WTC11 (cell line): ENCODE measurements at regions not wholly inside any gene's neighbourhood (a gene's known extent, or its start where the extent isn't known, plus 50 kb on each side); places are given as distances from the start of the nearest gene placed in this dataset.

Source experiments
- ATAC-seq: fragments of 200-7000 bp; cut with Tn5 transposase; 2 replicates; pipeline ENCODE4 v1.10.0; 2021; ENCODE audit warnings: mild to moderate bottlenecking, moderate library complexity
- CTCF ChIA-PET: fragments of 300-600 bp; sonication (Branson Sonifier 250); formaldehyde crosslinking; loops from one replicate; lab custom pipeline; 2021; ENCODE audit warnings: antibody characterized with exemption; lab: Charles Lee
- POLR2A ChIA-PET: fragments of 350-600 bp; sonication (Branson Sonifier 250); formaldehyde crosslinking; loops from one replicate; lab custom pipeline; 2021; ENCODE audit warnings: antibody characterized with exemption; lab: Charles Lee
- DNase-seq: peaks from one replicate; pipeline ENCODE4 v3.0.0; 2021; ENCODE audit warnings: low spot score
- H3K27ac Mint-ChIP-seq: 2 replicates; pipeline ENCODE4 v1.8.0; 2021; ENCODE audit warnings: mixed read lengths
- H3K27me3 Mint-ChIP-seq: 2 replicates; pipeline ENCODE4 v1.8.0; 2021; ENCODE audit warnings: low read depth, mild to moderate bottlenecking, moderate library complexity, mixed read lengths
- H3K36me3 Mint-ChIP-seq: 2 replicates; pipeline ENCODE4 v1.8.0; 2021; ENCODE audit warnings: mixed read lengths
- H3K4me1 Mint-ChIP-seq: 2 replicates; pipeline ENCODE4 v1.8.0; 2022; ENCODE audit warnings: mixed read lengths
- H3K4me3 Mint-ChIP-seq: 2 replicates; pipeline ENCODE4 v1.8.0; 2021; ENCODE audit warnings: mild to moderate bottlenecking, moderate library complexity, mixed read lengths
- H3K9me3 Mint-ChIP-seq: 2 replicates; pipeline ENCODE4 v1.8.0; 2021; ENCODE audit warnings: mixed read lengths
- ATF1 ChIP-seq: sonication (generic); formaldehyde crosslinking; IDR thresholded peaks from 2 replicates; pipeline ENCODE4 v1.8.1; 2023; ENCODE audit warnings: mild to moderate bottlenecking, moderate library complexity, missing genetic modification reagents
- ATF2 ChIP-seq: sonication (generic); formaldehyde crosslinking; IDR thresholded peaks from 2 replicates; pipeline ENCODE4 v1.8.1; 2022; ENCODE audit warnings: low read depth, missing genetic modification reagents, borderline replicate concordance
- CREM ChIP-seq: sonication (generic); formaldehyde crosslinking; IDR thresholded peaks from 2 replicates; pipeline ENCODE4 v1.8.1; 2022; ENCODE audit warnings: mild to moderate bottlenecking, missing genetic modification reagents, moderate library complexity
- CTCF ChIP-seq: fragments of 200-600 bp; IDR thresholded peaks from 2 replicates; pipeline ENCODE4 v1.8.0; 2022; ENCODE audit warnings: antibody characterized with exemption
- HMGA2 ChIP-seq: fragments of 250-450 bp; sonication (Bioruptor Pico); IDR thresholded peaks from 2 replicates; pipeline ENCODE4 v1.4.0; 2021; ENCODE audit warnings: mild to moderate bottlenecking, moderate library complexity
- NR2C2 ChIP-seq: sonication (generic); formaldehyde crosslinking; IDR thresholded peaks from 2 replicates; pipeline ENCODE4 v1.8.0; 2022; ENCODE audit warnings: mild to moderate bottlenecking, missing genetic modification reagents
- TCF7 ChIP-seq: sonication (generic); formaldehyde crosslinking; IDR thresholded peaks from 2 replicates; pipeline ENCODE4 v1.8.0; 2022; ENCODE audit warnings: mild to moderate bottlenecking, low read depth, missing genetic modification reagents, moderate library complexity
- TF ChIP-seq, protein P1 (sequence below): sonication (generic); formaldehyde crosslinking; IDR thresholded peaks from 2 replicates; pipeline ENCODE4 v1.8.1; 2022; ENCODE audit warnings: mild to moderate bottlenecking, moderate library complexity, missing genetic modification reagents
- TF ChIP-seq, protein P2 (sequence below): sonication (generic); formaldehyde crosslinking; IDR thresholded peaks from 2 replicates; pipeline ENCODE4 v1.8.1; 2022; ENCODE audit warnings: mild to moderate bottlenecking, missing genetic modification reagents, moderate library complexity, borderline replicate concordance
- TF ChIP-seq, protein P3 (sequence below): sonication (generic); formaldehyde crosslinking; IDR thresholded peaks from 2 replicates; pipeline ENCODE4 v1.8.1; 2023; ENCODE audit warnings: mild to moderate bottlenecking, missing genetic modification reagents
- TF ChIP-seq, protein P4 (sequence below): sonication (generic); formaldehyde crosslinking; IDR thresholded peaks from 2 replicates; pipeline ENCODE4 v1.8.0; 2023; ENCODE audit warnings: missing genetic modification reagents
- TF ChIP-seq, protein P5 (sequence below): sonication (generic); formaldehyde crosslinking; conservative IDR thresholded peaks from 2 replicates; pipeline ENCODE4 v1.8.1; 2023; ENCODE audit warnings: mild to moderate bottlenecking, low read depth, missing genetic modification reagents, moderate library complexity
- TF ChIP-seq, protein P6 (sequence below): fragments of 250-450 bp; sonication (Bioruptor Pico); IDR thresholded peaks from 2 replicates; pipeline ENCODE4 v1.8.0; 2021; ENCODE audit warnings: mild to moderate bottlenecking

DNA sequence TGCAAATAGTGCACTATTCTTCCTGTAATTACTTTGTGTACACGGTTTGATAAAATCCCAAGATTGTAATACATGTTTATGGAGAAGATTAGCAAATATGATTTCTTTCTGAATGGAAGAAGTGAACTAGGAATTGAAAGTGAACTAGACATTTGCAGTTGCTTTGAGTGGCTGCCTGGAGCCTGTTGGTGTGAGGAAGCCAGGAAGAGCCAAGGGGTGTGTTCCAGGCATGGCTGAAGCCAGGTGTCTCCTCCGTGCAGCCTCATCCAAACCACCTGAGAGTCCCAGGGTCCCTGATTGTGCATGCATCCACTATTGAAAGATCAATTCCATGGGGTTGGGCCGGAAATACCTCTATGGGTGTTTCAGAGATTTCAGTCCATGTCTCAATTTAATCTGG lies 253.1 kb upstream of the SHH start:
- H3K4me3 Mint-ChIP-seq: no peak overlapping the region
- peaks cover 17% of the 10 kb centered on the region for H3K27me3 Mint-ChIP-seq
- ChIA-PET CTCF (no interaction called here), POLR2A (no interaction called here)
- H3K27ac Mint-ChIP-seq: no peak overlapping the region
- TF ChIP-seq ATF2 (CRISPR knock-in tag) (no peak), HMGA2 (CRISPR knock-in tag) (no peak), ATF1 (CRISPR knock-in tag) (no peak), CTCF (no peak), NR2C2 (CRISPR knock-in tag) (no peak), TCF7 (CRISPR knock-in tag) (no peak), CREM (CRISPR knock-in tag) (no peak)
- TF ChIP-seq, protein P1, sequence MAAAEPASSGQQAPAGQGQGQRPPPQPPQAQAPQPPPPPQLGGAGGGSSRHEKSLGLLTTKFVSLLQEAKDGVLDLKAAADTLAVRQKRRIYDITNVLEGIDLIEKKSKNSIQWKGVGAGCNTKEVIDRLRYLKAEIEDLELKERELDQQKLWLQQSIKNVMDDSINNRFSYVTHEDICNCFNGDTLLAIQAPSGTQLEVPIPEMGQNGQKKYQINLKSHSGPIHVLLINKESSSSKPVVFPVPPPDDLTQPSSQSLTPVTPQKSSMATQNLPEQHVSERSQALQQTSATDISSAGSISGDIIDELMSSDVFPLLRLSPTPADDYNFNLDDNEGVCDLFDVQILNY (CRISPR knock-in tag): no peak
- TF ChIP-seq, protein P2, sequence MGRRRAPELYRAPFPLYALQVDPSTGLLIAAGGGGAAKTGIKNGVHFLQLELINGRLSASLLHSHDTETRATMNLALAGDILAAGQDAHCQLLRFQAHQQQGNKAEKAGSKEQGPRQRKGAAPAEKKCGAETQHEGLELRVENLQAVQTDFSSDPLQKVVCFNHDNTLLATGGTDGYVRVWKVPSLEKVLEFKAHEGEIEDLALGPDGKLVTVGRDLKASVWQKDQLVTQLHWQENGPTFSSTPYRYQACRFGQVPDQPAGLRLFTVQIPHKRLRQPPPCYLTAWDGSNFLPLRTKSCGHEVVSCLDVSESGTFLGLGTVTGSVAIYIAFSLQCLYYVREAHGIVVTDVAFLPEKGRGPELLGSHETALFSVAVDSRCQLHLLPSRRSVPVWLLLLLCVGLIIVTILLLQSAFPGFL (CRISPR knock-in tag): no peak
- TF ChIP-seq, protein P3, sequence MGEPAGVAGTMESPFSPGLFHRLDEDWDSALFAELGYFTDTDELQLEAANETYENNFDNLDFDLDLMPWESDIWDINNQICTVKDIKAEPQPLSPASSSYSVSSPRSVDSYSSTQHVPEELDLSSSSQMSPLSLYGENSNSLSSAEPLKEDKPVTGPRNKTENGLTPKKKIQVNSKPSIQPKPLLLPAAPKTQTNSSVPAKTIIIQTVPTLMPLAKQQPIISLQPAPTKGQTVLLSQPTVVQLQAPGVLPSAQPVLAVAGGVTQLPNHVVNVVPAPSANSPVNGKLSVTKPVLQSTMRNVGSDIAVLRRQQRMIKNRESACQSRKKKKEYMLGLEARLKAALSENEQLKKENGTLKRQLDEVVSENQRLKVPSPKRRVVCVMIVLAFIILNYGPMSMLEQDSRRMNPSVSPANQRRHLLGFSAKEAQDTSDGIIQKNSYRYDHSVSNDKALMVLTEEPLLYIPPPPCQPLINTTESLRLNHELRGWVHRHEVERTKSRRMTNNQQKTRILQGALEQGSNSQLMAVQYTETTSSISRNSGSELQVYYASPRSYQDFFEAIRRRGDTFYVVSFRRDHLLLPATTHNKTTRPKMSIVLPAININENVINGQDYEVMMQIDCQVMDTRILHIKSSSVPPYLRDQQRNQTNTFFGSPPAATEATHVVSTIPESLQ (CRISPR knock-in tag): no peak
- TF ChIP-seq, protein P4, sequence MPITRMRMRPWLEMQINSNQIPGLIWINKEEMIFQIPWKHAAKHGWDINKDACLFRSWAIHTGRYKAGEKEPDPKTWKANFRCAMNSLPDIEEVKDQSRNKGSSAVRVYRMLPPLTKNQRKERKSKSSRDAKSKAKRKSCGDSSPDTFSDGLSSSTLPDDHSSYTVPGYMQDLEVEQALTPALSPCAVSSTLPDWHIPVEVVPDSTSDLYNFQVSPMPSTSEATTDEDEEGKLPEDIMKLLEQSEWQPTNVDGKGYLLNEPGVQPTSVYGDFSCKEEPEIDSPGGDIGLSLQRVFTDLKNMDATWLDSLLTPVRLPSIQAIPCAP (CRISPR knock-in tag): no peak
- TF ChIP-seq, protein P5, sequence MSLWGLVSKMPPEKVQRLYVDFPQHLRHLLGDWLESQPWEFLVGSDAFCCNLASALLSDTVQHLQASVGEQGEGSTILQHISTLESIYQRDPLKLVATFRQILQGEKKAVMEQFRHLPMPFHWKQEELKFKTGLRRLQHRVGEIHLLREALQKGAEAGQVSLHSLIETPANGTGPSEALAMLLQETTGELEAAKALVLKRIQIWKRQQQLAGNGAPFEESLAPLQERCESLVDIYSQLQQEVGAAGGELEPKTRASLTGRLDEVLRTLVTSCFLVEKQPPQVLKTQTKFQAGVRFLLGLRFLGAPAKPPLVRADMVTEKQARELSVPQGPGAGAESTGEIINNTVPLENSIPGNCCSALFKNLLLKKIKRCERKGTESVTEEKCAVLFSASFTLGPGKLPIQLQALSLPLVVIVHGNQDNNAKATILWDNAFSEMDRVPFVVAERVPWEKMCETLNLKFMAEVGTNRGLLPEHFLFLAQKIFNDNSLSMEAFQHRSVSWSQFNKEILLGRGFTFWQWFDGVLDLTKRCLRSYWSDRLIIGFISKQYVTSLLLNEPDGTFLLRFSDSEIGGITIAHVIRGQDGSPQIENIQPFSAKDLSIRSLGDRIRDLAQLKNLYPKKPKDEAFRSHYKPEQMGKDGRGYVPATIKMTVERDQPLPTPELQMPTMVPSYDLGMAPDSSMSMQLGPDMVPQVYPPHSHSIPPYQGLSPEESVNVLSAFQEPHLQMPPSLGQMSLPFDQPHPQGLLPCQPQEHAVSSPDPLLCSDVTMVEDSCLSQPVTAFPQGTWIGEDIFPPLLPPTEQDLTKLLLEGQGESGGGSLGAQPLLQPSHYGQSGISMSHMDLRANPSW (CRISPR knock-in tag): no peak
- TF ChIP-seq, protein P6, sequence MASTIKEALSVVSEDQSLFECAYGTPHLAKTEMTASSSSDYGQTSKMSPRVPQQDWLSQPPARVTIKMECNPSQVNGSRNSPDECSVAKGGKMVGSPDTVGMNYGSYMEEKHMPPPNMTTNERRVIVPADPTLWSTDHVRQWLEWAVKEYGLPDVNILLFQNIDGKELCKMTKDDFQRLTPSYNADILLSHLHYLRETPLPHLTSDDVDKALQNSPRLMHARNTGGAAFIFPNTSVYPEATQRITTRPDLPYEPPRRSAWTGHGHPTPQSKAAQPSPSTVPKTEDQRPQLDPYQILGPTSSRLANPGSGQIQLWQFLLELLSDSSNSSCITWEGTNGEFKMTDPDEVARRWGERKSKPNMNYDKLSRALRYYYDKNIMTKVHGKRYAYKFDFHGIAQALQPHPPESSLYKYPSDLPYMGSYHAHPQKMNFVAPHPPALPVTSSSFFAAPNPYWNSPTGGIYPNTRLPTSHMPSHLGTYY (CRISPR knock-in tag): no peak
- no peak for DNase-seq
- no peaks in the 10 kb centered on the region for H3K4me1 Mint-ChIP-seq
- peaks cover 75% of the 10 kb centered on the region for H3K9me3 Mint-ChIP-seq
- peaks cover 61% of the 10 kb centered on the region for H3K36me3 Mint-ChIP-seq
- no peak for ATAC-seq
